ENCODE measurements at regions not wholly inside any gene's neighbourhood (a gene's known extent, or its start where the extent isn't known, plus 50 kb on each side); places are given as distances from the start of the nearest gene placed in this dataset.

DNA sequence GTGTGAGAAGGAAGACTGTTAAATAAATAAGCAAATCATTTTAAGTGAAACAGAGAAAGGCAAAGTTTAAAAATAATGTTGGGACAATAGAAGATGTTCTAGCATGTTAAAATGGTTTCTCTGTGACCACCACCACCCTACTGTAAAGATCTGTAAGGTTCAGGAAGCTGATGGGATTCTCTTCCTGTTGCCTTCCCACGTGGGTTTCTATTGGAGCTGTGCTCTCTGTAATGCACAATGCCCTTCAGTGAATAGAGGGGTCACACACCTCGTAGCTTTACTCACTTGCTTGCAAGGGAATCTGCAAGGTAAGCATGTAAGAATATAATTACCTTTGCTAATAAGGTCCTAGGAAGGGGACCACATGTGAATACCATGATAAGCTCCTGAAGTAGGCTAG, 170.5 kb downstream of the CASP12 start:
- FAIRE-seq (no peak), DNase-seq (ENCODE audit: insufficient read length, low spot score) (no peak)

DNA sequence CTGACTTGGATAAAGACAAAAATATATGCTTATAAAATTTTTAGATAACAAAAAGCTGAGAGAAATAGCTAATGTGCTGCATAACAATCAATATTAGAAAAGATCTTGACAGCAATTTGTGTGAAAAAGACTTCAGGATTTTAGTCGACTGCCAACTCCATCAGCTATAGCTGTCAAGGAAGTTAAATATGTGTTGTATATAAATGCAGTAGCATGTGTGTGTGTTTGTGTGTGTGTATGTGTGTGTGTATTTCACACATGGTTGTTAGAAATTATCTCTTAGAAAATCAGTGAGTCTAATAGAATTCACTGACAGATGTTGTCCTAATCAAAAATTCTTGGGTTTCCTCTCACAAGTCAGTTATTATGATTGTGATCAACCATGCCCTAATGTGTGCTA, 171.2 kb downstream of the CASP12 start:
- TF ChIP-seq POLR2A (IDR thresholded peaks at IDR 0.05; ENCODE audit: low read depth, low read length) (no peak), POU2F2 (IDR thresholded peaks at IDR 0.05; ENCODE audit: low read depth, low read length) (no peak), POLR2AphosphoS5 (IDR thresholded peaks at IDR 0.05; ENCODE audit: low read depth, low read length) (no peak), SPI1 (IDR thresholded peaks at IDR 0.05; ENCODE audit: low read depth, low read length) (no peak), TAF1 (IDR thresholded peaks at IDR 0.05; ENCODE audit: low read depth, low read length) (no peak), PAX5 (IDR thresholded peaks at IDR 0.05; ENCODE audit: insufficient read depth, low read length, severe bottlenecking) (no peak)
- FAIRE-seq (no peak), DNase-seq (ENCODE audit: insufficient read length, low spot score) (no peak)

More for the DNA sequence above, 170.5 kb downstream of the CASP12 start:
- TF ChIP-seq TAF1 (IDR thresholded peaks at IDR 0.05; ENCODE audit: low read depth, low read length) (no peak), POLR2A (IDR thresholded peaks at IDR 0.05; ENCODE audit: low read depth, low read length) (no peak), SPI1 (IDR thresholded peaks at IDR 0.05; ENCODE audit: low read depth, low read length) (no peak), POU2F2 (IDR thresholded peaks at IDR 0.05; ENCODE audit: low read depth, low read length) (no peak), POLR2AphosphoS5 (IDR thresholded peaks at IDR 0.05; ENCODE audit: low read depth, low read length) (no peak), PAX5 (IDR thresholded peaks at IDR 0.05; ENCODE audit: insufficient read depth, low read length, severe bottlenecking) (no peak)

- DNase-seq (ENCODE audit: insufficient read length, low spot score) = no peak
- no peak for TF ChIP-seq TAF1 (IDR thresholded peaks at IDR 0.05; ENCODE audit: low read depth, low read length)
- no peak for TF ChIP-seq POLR2AphosphoS5 (IDR thresholded peaks at IDR 0.05; ENCODE audit: low read depth, low read length)
- TF ChIP-seq PAX5 (IDR thresholded peaks at IDR 0.05; ENCODE audit: insufficient read depth, low read length, severe bottlenecking) = no peak
- no peak for TF ChIP-seq POLR2A (IDR thresholded peaks at IDR 0.05; ENCODE audit: low read depth, low read length)
- no peak for TF ChIP-seq SPI1 (IDR thresholded peaks at IDR 0.05; ENCODE audit: low read depth, low read length)
- no peak for TF ChIP-seq POU2F2 (IDR thresholded peaks at IDR 0.05; ENCODE audit: low read depth, low read length)
- no peak for FAIRE-seq
These were observed 172.4 kb downstream of the CASP12 start for GRCh38 chr11:104725796-104726408.

DNA sequence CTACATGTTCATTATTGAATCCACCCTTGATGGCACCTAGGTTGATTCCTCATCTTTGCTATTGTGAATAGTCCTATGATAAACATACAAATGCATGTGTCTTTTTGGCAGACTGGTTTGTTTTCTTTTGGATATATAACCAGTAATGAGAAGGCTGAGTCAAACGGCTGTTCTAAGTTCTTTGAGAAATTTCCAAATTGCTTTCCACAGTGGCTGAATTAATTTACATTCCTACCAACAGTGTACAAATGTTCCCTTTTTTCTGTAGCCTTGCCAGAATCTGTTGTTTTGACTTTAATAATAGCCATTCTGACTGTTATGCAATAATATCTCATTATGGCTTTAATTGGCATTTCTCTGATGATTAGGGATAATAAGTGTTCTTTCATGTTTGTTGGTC, 184.9 kb downstream of the CASP12 start:
- no peak for FAIRE-seq
- TF ChIP-seq POU2F2 (IDR thresholded peaks at IDR 0.05; ENCODE audit: low read depth, low read length) (no peak), TAF1 (IDR thresholded peaks at IDR 0.05; ENCODE audit: low read depth, low read length) (no peak), POLR2AphosphoS5 (IDR thresholded peaks at IDR 0.05; ENCODE audit: low read depth, low read length) (no peak), PAX5 (IDR thresholded peaks at IDR 0.05; ENCODE audit: insufficient read depth, low read length, severe bottlenecking) (no peak), SPI1 (IDR thresholded peaks at IDR 0.05; ENCODE audit: low read depth, low read length) (no peak), POLR2A (IDR thresholded peaks at IDR 0.05; ENCODE audit: low read depth, low read length) (no peak)

DNA sequence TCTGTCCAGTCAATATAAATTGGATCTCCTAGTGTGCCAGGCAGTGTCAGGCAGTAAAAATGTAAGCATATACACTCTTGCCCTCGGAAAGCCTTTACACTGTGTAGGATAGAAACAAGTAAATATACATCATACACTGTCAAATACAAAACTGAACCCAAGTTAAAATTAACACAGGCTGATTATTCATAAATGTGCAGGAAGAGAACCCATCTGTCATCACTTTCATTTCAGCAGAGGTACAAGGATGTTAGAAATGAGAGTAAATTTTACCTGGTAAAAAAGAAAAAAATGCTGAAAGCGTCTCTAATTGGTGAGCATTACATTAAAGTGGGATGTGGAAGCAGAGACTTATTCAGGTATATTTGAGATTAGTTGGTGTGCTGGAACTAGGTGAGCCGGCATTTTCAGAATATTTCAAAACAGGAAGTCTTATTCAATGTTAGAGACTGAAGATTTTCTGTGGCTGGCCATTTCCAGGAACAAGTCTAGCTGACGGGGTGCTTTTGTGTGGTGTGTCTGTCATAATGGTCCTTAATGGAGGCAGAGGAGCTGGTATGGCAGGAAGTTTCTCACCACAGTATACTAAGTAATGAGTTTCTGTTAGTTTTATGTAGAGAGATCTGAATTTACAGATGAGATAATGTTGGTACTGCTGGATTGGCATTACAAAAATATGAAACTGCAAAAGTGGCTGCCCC, 192.6 kb downstream of the CASP12 start:
- TF ChIP-seq PAX5 (IDR thresholded peaks at IDR 0.05; ENCODE audit: insufficient read depth, low read length, severe bottlenecking) (no peak), SPI1 (IDR thresholded peaks at IDR 0.05; ENCODE audit: low read depth, low read length) (peak; percentile 86)
- FAIRE-seq (peak; percentile 76), DNase-seq (ENCODE audit: insufficient read length, low spot score) (peak; percentile 12)

More for the DNA sequence above, 184.9 kb downstream of the CASP12 start:
- no peak for DNase-seq (ENCODE audit: insufficient read length, low spot score)

GRCh38 chr11:104704888-104705287, 193.4 kb downstream of the CASP12 start:
- no peak for FAIRE-seq
- TF ChIP-seq SPI1 (IDR thresholded peaks at IDR 0.05; ENCODE audit: low read depth, low read length) (no peak), PAX5 (IDR thresholded peaks at IDR 0.05; ENCODE audit: insufficient read depth, low read length, severe bottlenecking) (no peak), POLR2A (IDR thresholded peaks at IDR 0.05; ENCODE audit: low read depth, low read length) (no peak), TAF1 (IDR thresholded peaks at IDR 0.05; ENCODE audit: low read depth, low read length) (no peak), POLR2AphosphoS5 (IDR thresholded peaks at IDR 0.05; ENCODE audit: low read depth, low read length) (no peak), POU2F2 (IDR thresholded peaks at IDR 0.05; ENCODE audit: low read depth, low read length) (no peak)
- DNase-seq (ENCODE audit: insufficient read length, low spot score) = no peak

DNA sequence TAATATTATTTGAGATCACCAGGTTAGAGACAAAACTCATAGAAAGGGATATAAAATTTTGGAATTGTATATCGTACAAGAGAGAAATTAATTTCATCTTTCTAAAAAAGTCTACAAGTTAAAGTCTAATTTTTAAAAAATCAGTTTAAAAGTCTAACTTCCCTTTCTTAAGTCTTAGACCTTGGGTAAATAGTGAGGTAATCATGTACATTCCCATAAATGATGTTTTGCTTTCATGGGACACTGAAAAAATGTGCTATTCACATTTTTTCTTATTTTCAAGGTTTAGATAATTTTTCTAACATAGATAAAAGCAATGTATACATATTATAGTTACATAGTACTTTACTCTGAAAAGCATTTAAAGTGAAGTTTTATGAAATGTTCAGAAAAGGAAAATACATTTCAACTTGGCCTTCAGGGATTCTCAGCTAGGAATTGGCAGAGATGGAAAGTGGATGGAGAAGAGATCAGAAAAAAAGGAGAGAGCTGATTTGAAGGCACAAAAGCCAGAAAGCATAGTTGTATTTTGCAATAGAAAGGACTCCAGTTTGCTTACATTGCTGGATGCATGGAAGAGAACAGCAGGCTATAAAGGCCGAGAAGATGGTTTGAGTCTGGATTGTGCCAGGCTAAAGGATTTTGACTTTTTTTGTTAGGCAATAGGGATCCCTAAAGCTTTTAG, 194.0 kb downstream of the CASP12 start:
- FAIRE-seq (no peak), DNase-seq (ENCODE audit: insufficient read length, low spot score) (no peak)
- TF ChIP-seq TAF1 (IDR thresholded peaks at IDR 0.05; ENCODE audit: low read depth, low read length) (no peak), PAX5 (IDR thresholded peaks at IDR 0.05; ENCODE audit: insufficient read depth, low read length, severe bottlenecking) (no peak), POU2F2 (IDR thresholded peaks at IDR 0.05; ENCODE audit: low read depth, low read length) (no peak), SPI1 (IDR thresholded peaks at IDR 0.05; ENCODE audit: low read depth, low read length) (no peak), POLR2A (IDR thresholded peaks at IDR 0.05; ENCODE audit: low read depth, low read length) (no peak), POLR2AphosphoS5 (IDR thresholded peaks at IDR 0.05; ENCODE audit: low read depth, low read length) (no peak)

DNA sequence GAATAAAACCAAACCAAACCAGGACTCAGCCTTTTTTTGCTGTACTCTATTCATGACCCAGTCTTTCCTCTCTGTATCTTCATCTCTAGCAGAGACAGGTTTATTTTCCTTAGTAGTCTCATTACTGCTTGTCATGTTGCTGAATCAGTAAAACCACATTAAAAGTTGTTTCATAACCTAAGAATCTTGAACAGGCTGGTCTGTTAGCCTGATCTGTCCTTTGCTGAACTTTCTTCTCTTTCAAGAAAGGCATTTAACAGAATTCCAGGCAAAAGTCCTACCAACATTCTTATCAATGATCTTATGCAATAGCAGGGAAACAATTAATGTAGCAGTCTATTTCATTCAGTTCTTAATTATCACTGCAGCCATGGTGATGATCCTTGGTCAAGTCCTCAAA, 197.7 kb downstream of the CASP12 start:
- FAIRE-seq (no peak), DNase-seq (ENCODE audit: insufficient read length, low spot score) (no peak)
- TF ChIP-seq POLR2AphosphoS5 (IDR thresholded peaks at IDR 0.05; ENCODE audit: low read depth, low read length) (no peak), POLR2A (IDR thresholded peaks at IDR 0.05; ENCODE audit: low read depth, low read length) (no peak), PAX5 (IDR thresholded peaks at IDR 0.05; ENCODE audit: insufficient read depth, low read length, severe bottlenecking) (no peak), POU2F2 (IDR thresholded peaks at IDR 0.05; ENCODE audit: low read depth, low read length) (no peak), SPI1 (IDR thresholded peaks at IDR 0.05; ENCODE audit: low read depth, low read length) (no peak), TAF1 (IDR thresholded peaks at IDR 0.05; ENCODE audit: low read depth, low read length) (no peak)

DNA sequence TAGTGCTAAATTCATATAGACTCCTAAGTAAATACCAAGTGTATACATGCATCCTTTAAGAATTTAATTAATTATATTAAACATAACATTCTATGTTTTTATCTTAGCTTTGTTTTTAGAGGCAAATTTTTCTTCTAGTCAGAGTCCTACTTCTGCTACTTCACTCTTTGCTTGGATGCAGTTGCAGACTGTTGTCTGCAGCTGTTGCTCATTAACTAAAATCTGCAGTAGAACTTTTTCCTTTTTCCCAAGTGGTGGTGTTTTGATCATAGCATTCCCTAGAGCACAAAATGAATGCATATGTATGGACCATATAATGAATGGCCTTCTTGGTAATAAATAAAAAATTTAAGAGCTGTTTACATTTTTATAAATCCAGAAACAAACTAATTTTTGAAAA, 198.3 kb downstream of the CASP12 start:
- TF ChIP-seq POLR2AphosphoS5 (IDR thresholded peaks at IDR 0.05; ENCODE audit: low read depth, low read length) (no peak), PAX5 (IDR thresholded peaks at IDR 0.05; ENCODE audit: insufficient read depth, low read length, severe bottlenecking) (no peak), POU2F2 (IDR thresholded peaks at IDR 0.05; ENCODE audit: low read depth, low read length) (no peak), SPI1 (IDR thresholded peaks at IDR 0.05; ENCODE audit: low read depth, low read length) (no peak), TAF1 (IDR thresholded peaks at IDR 0.05; ENCODE audit: low read depth, low read length) (no peak), POLR2A (IDR thresholded peaks at IDR 0.05; ENCODE audit: low read depth, low read length) (no peak)
- FAIRE-seq (no peak), DNase-seq (ENCODE audit: insufficient read length, low spot score) (no peak)

All from GM12891 (cell line).